Liver (tissue), 8 donors: ENCODE measurements at regions not wholly inside any gene's neighbourhood (a gene's known extent, or its start where the extent isn't known, plus 50 kb on each side); places are given as distances from the start of the nearest gene placed in this dataset.
"Not testable (repeated sequence)": the region's sequence is repeated elsewhere in the genome, so short reads cannot be mapped to it uniquely, and the experiment has no call there.

Source experiments
- DNase-seq: peaks from one replicate; pipeline ENCODE4 v3.0.0-alpha.2; 2017; ENCODE audit warnings: low spot score
- H3K27ac ChIP-seq, 2 donors: one replicate each; pipeline ENCODE4 v1.7.0; 2013; ENCODE audit warnings: inconsistent platforms in 2 of 2, low read length in 2 of 2, control low read depth in 1 of 2, low read depth in 1 of 2, mild to moderate bottlenecking in 1 of 2
- H3K27me3 ChIP-seq, 4 donors: one replicate each; pipeline versions ENCODE4 v1.6.1 to v1.7.0; 2013; ENCODE audit warnings: low read length in 3 of 4, inconsistent platforms in 1 of 4, mild to moderate bottlenecking in 1 of 4, moderate library complexity in 1 of 4; ENCODE audit not compliant: control insufficient read depth in 4 of 4, insufficient read depth in 4 of 4
- H3K36me3 ChIP-seq, 4 donors: one replicate each; pipeline versions ENCODE4 v1.6.1 to v1.7.0; 2013; ENCODE audit warnings: low read length in 3 of 4, mild to moderate bottlenecking in 3 of 4, low read depth in 1 of 4, moderate library complexity in 1 of 4; ENCODE audit not compliant: control insufficient read depth in 4 of 4, insufficient read depth in 3 of 4
- H3K4me1 ChIP-seq, 4 donors: one replicate each; pipeline versions ENCODE4 v1.6.1 to v1.7.0; 2013; ENCODE audit warnings: low read length in 3 of 4, mild to moderate bottlenecking in 3 of 4, moderate library complexity in 1 of 4; ENCODE audit not compliant: control insufficient read depth in 4 of 4, insufficient read depth in 4 of 4
- H3K4me3 ChIP-seq, 3 donors: one replicate each; pipeline versions ENCODE4 v1.6.1 to v1.7.0; 2013; ENCODE audit warnings: low read length in 3 of 3, control low read depth in 1 of 3, low read depth in 1 of 3, mild to moderate bottlenecking in 1 of 3
- H3K9ac ChIP-seq, 2 donors: one replicate each; pipeline ENCODE4 v1.7.0; 2013; ENCODE audit warnings: low read length in 2 of 2, mild to moderate bottlenecking in 2 of 2, moderate library complexity in 2 of 2, control low read depth in 1 of 2, low read depth in 1 of 2
- H3K9me3 ChIP-seq, 4 donors: one replicate each; pipeline versions ENCODE4 v1.6.1 to v1.7.0; 2013; ENCODE audit warnings: low read length in 3 of 4; ENCODE audit not compliant: control insufficient read depth in 4 of 4
- EGR1 ChIP-seq, 2 donors: IDR thresholded peaks; 2 replicates each; pipeline ENCODE4 v1.6.1; 2016 to 2018; ENCODE audit warnings: antibody characterized with exemption in 2 of 2, low read depth in 2 of 2
- FOXA1 ChIP-seq: IDR thresholded peaks from 2 replicates; pipeline ENCODE4 v1.6.1; 2016; ENCODE audit warnings: antibody characterized with exemption
- FOXA2 ChIP-seq: IDR thresholded peaks from 2 replicates; pipeline ENCODE4 v1.6.1; 2016; ENCODE audit warnings: antibody characterized with exemption
- GABPA ChIP-seq, 2 donors: IDR thresholded peaks in 1 of 2; conservative IDR thresholded peaks in 1 of 2; 2 replicates each; pipeline ENCODE4 v1.6.1; 2016; ENCODE audit warnings: antibody characterized with exemption in 2 of 2, mild to moderate bottlenecking in 1 of 2, moderate library complexity in 1 of 2
- HNF4A ChIP-seq, 2 donors: conservative IDR thresholded peaks; 2 replicates each; pipeline ENCODE4 v1.6.1; 2016; ENCODE audit warnings: antibody characterized with exemption in 2 of 2, mild to moderate bottlenecking in 2 of 2
- JUND ChIP-seq, 2 donors: IDR thresholded peaks; 2 replicates each; pipeline ENCODE4 v1.6.1; 2016; ENCODE audit warnings: antibody characterized with exemption in 2 of 2
- NR2F2 ChIP-seq: IDR thresholded peaks from 2 replicates; pipeline ENCODE4 v1.6.1; 2016; ENCODE audit warnings: antibody characterized with exemption
- RAD21 ChIP-seq, 2 donors: IDR thresholded peaks; 2 replicates each; pipeline ENCODE4 v1.6.1; 2016; ENCODE audit warnings: antibody characterized with exemption in 2 of 2, mild to moderate bottlenecking in 2 of 2
- RXRA ChIP-seq, 2 donors: IDR thresholded peaks; 2 replicates each; pipeline ENCODE4 v1.6.1; 2017 to 2018; ENCODE audit warnings: antibody characterized with exemption in 2 of 2, mild to moderate bottlenecking in 1 of 2
- TAF1 ChIP-seq: conservative IDR thresholded peaks from 2 replicates; pipeline ENCODE4 v1.6.1; 2016; ENCODE audit warnings: antibody characterized with exemption, mild to moderate bottlenecking
- YY1 ChIP-seq: IDR thresholded peaks from 2 replicates; pipeline ENCODE4 v1.6.1; 2016; ENCODE audit warnings: antibody characterized with exemption, mild to moderate bottlenecking
- WGBS: extraction: QIAGEN DNeasy Blood & Tissue Kit; methylation state at CpG from one replicate; pipeline ENCODE4 v1.1.7; 2013; 5-methylcytosine and 5-hydroxymethylcytosine counted together
- TF ChIP-seq, protein P1 (sequence below): fragments of 150-350 bp; IDR thresholded peaks from 2 replicates; pipeline ENCODE4 v1.5.1; 2017; ENCODE audit warnings: improper control_type of control experiment, low read depth, low read length; ENCODE audit not compliant: missing input control
- TF ChIP-seq, protein P2 (sequence below): IDR thresholded peaks from 2 replicates; pipeline ENCODE4 v1.6.1; 2016; ENCODE audit warnings: antibody characterized with exemption, mild to moderate bottlenecking
- TF ChIP-seq, protein P3 (sequence below): IDR thresholded peaks from 2 replicates; pipeline ENCODE4 v1.6.1; 2016; ENCODE audit warnings: antibody characterized with exemption
- TF ChIP-seq, protein P4 (sequence below): IDR thresholded peaks from 2 replicates; pipeline ENCODE4 v1.6.1; 2016; ENCODE audit warnings: antibody characterized with exemption
- TF ChIP-seq, protein P5 (sequence below): IDR thresholded peaks from 2 replicates; pipeline ENCODE4 v1.6.1; 2016; ENCODE audit warnings: antibody characterized with exemption
- donor health status: healthy.
- donor health status: healthy.
- donor health status: healthy.
- donor health status: healthy.
- donor health status: healthy.

DNA sequence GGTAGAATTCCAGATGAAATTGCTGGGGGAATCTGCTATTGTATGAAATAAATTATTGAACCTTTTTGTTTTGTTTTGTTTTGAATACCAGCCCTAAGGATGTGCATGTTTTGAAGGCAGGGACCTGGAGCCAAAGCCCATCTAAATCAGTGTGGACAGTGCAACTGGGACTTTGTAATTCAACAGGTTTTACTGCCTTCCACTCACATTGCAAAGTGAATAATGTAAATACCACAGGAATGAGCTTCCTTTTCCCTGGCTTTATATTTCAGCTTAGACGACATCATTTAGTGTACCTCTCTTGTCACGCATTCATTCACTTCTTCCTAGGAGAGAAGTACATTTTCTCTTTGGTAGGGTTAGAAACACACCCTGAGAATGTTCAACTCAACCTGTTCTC, 795.0 kb downstream of the CENPC start:
- 62% methylated on average over 2 of the region's 2 CpGs for whole genome bisulfite sequencing
- no peaks in the 10 kb centered on the region for H3K36me3 ChIP-seq

DNA sequence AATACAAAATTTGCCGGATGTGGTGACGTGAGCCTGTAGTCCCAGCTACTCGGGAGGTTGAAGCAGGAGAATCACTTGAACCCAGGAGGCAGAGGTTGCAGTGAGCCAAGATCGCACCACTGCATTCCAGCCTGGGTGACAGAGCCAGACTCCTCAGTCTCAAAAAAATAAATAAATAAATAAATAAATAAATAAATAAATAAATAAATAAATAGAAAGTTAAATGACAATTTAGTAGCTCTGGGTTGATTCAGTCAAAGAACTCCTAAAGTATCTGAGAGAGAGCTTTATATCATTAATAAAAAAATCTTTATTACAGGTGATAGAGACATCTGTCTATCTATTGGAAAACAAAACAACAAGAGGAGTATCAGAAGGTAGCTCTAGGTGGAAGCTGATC, 798.4 kb downstream of the CENPC start:
- H3K9me3 ChIP-seq, H3K36me3 ChIP-seq, H3K27ac ChIP-seq, H3K9ac ChIP-seq, H3K27me3 ChIP-seq, H3K4me1 ChIP-seq, H3K4me3 ChIP-seq, DNase-seq: not testable (repeated sequence)
- 91% methylated on average over 4 of the region's 4 CpGs for WGBS

More for the DNA sequence above, 795.0 kb downstream of the CENPC start:
- TF ChIP-seq JUND (IDR thresholded peaks at IDR 0.05) (no peak), YY1 (no peak), HNF4A (conservative IDR thresholded peaks at IDR 0.05) (no peak), NR2F2 (no peak), FOXA1 (no peak), EGR1 (IDR thresholded peaks at IDR 0.05; ENCODE audit: low read depth in 2 of 2) (no peak), TAF1 (no peak), FOXA2 (no peak), RXRA (IDR thresholded peaks at IDR 0.05) (no peak), RAD21 (IDR thresholded peaks at IDR 0.05) (no peak), GABPA (IDR thresholded peaks at IDR 0.05 in 1 of 2, conservative IDR thresholded peaks at IDR 0.05 in 1 of 2) (no peak)
- TF ChIP-seq, protein P1, sequence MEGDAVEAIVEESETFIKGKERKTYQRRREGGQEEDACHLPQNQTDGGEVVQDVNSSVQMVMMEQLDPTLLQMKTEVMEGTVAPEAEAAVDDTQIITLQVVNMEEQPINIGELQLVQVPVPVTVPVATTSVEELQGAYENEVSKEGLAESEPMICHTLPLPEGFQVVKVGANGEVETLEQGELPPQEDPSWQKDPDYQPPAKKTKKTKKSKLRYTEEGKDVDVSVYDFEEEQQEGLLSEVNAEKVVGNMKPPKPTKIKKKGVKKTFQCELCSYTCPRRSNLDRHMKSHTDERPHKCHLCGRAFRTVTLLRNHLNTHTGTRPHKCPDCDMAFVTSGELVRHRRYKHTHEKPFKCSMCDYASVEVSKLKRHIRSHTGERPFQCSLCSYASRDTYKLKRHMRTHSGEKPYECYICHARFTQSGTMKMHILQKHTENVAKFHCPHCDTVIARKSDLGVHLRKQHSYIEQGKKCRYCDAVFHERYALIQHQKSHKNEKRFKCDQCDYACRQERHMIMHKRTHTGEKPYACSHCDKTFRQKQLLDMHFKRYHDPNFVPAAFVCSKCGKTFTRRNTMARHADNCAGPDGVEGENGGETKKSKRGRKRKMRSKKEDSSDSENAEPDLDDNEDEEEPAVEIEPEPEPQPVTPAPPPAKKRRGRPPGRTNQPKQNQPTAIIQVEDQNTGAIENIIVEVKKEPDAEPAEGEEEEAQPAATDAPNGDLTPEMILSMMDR: no peak
- TF ChIP-seq, protein P2, sequence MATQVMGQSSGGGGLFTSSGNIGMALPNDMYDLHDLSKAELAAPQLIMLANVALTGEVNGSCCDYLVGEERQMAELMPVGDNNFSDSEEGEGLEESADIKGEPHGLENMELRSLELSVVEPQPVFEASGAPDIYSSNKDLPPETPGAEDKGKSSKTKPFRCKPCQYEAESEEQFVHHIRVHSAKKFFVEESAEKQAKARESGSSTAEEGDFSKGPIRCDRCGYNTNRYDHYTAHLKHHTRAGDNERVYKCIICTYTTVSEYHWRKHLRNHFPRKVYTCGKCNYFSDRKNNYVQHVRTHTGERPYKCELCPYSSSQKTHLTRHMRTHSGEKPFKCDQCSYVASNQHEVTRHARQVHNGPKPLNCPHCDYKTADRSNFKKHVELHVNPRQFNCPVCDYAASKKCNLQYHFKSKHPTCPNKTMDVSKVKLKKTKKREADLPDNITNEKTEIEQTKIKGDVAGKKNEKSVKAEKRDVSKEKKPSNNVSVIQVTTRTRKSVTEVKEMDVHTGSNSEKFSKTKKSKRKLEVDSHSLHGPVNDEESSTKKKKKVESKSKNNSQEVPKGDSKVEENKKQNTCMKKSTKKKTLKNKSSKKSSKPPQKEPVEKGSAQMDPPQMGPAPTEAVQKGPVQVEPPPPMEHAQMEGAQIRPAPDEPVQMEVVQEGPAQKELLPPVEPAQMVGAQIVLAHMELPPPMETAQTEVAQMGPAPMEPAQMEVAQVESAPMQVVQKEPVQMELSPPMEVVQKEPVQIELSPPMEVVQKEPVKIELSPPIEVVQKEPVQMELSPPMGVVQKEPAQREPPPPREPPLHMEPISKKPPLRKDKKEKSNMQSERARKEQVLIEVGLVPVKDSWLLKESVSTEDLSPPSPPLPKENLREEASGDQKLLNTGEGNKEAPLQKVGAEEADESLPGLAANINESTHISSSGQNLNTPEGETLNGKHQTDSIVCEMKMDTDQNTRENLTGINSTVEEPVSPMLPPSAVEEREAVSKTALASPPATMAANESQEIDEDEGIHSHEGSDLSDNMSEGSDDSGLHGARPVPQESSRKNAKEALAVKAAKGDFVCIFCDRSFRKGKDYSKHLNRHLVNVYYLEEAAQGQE: no peak
- TF ChIP-seq, protein P3, sequence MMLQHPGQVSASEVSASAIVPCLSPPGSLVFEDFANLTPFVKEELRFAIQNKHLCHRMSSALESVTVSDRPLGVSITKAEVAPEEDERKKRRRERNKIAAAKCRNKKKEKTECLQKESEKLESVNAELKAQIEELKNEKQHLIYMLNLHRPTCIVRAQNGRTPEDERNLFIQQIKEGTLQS: no peak
- TF ChIP-seq, protein P4, sequence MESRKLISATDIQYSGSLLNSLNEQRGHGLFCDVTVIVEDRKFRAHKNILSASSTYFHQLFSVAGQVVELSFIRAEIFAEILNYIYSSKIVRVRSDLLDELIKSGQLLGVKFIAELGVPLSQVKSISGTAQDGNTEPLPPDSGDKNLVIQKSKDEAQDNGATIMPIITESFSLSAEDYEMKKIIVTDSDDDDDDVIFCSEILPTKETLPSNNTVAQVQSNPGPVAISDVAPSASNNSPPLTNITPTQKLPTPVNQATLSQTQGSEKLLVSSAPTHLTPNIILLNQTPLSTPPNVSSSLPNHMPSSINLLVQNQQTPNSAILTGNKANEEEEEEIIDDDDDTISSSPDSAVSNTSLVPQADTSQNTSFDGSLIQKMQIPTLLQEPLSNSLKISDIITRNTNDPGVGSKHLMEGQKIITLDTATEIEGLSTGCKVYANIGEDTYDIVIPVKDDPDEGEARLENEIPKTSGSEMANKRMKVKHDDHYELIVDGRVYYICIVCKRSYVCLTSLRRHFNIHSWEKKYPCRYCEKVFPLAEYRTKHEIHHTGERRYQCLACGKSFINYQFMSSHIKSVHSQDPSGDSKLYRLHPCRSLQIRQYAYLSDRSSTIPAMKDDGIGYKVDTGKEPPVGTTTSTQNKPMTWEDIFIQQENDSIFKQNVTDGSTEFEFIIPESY: no peak
- TF ChIP-seq, protein P5, sequence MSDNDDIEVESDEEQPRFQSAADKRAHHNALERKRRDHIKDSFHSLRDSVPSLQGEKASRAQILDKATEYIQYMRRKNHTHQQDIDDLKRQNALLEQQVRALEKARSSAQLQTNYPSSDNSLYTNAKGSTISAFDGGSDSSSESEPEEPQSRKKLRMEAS: no peak
- H3K27ac ChIP-seq: no peak overlapping the region
- H3K9me3 ChIP-seq: no peaks in the 10 kb centered on the region
- no peak overlapping the region for H3K9ac ChIP-seq
- no peak overlapping the region for H3K4me3 ChIP-seq
- DNase-seq: no peak
- H3K4me1 ChIP-seq: no peaks in the 10 kb centered on the region
- no peaks in the 10 kb centered on the region for H3K27me3 ChIP-seq
